NOMO-1 treated with dmso at 0.1 percent for 144 hours (cell line): ENCODE measurements at regions not wholly inside any gene's neighbourhood (a gene's known extent, or its start where the extent isn't known, plus 50 kb on each side); places are given as distances from the start of the nearest gene placed in this dataset.

ENCODE experiments used
- DNase-seq: peaks from one replicate; lab custom pipeline; 2025; ENCODE audit not compliant: unreplicated experiment; lab: John Stamatoyannopoulos, UW

DNA sequence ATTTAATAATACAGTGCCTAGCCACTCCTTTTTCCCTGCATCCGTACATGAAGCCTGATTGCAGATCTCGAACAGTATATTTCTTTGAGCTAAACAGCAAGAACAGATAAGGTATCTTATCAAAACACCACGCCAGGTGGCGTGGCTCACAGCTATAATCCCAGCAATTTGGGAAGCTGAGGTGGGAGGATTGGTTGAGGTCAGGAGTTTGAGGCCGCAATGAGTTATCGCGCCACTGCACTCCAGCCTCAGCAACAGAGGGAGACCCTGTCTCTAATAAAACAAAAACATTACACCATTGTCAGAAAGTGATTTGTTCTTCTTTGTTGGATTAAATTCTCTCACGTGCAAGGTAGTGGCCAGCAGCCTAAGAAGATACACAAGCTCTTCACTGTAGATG, 291.2 kb upstream of the DMRT1 start:
- no peak for DNase-seq

DNA sequence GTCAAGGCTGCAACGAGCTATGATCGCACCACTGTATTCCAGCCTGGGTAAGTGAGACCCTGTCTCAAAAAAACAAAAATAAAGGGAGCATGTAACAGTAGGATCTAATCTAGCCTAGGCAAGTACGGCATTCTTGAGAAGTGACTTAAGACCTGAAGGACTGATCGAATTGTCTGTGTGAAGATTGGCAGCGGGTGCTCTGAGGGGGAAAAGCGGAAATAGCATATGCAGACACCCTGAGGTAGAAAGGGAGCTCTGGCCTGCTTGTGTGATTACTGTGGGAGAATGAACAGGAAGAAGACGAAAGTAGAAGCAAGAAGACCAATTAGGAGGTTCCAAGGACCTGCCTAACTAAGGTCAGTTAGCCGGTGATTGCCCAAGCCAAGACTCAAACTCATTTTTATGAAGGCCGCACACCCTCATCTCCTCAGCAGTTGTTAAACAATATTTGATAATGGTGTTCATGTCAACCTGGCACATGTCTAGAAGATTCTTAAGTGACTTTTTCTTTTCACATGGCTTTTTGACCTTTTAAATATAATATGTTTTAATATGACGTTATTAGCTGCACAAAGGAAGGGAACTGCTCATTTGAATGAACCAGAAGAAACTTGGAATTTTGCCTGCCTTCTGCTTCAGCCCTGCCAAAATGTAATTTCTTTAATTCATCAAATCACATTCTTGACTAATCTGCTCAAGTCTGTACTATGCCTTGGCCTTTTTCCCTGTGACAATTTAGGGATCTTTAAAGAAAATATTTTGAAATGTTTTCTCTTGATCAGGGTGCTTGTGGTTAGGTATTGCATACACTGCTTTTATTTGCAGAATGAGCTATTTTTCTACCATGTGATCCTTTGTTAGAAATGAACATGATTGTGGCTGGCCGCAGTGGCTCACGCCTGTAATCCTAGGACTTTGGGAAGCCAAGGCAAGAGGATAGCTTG, 289.2 kb upstream of the DMRT1 start:
- no peak for DNase-seq

- no peak for DNase-seq
Measured at GRCh38 chr9:555493-555892, 286.0 kb upstream of the DMRT1 start.

- no peak for DNase-seq
Measured at GRCh38 chr9:556199-556598, 285.3 kb upstream of the DMRT1 start.

DNA sequence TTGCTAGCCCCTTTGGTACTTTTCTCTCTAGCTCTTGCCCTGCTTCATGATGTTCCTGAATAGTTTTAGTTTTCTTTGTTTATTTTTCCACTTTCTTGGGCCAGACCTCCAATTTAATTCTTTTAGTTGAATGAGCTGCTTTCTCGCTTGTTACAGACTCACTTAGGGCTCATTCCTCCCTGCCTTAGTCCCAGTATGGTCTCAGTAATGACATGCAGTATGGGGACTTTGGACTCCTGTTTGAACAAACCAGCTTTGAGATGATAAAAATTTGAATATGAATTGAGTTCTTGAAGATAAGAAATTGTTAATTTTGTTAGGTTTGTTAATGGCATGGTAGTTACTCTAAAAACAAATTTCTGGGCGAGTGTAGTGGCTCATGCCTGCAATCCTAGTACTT, 284.8 kb upstream of the DMRT1 start:
- no peak for DNase-seq

DNA sequence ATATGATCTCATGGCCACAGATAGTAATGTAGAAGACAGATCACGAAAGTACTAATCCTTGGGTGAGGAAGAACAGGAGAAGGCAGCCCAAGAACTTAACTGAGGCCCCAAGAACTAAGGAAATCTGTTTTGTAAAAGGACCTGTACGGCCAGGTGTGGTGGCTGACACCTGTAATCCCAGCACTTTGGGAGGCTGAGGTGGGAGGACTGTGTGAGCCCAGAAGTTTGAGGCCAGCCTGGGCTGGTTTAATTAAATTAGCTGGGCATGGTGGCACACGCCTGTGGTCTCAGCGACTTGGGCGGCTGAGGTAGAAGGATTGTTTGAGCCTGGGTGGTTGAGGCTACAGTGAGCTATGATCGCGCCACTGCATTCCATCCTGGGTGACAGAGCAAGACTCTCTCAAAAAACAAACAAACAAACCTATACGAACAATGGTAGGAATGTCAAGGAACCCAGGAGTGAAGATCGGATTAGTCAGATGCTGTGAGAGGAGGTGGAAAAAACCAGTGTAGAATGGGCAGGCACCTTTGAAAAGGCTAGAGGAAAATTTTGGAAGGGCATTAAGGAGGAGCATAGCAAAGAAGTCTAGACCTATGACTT, 283.8 kb upstream of the DMRT1 start:
- DNase-seq = no peak

DNA sequence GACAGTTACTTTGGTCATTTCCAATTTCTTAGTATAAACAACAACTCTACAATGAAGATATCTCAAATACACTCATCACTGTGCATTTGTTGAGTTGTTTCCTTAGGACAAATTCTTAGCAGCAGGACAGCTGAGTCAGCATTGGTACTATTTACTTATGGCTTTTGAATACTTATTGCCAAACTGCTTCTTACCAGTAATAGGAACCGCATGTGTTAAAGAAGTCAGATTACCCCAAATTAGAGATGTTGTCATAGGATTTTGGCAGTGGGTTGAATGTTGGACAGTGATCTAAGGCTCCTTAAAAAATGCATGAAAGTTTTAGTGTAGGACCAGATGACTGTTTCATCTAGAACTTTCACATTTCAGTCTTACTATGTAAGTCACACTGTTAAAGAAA, 280.1 kb upstream of the DMRT1 start:
- no peak for DNase-seq

- no peak for DNase-seq
Measured at GRCh38 chr9:563200-563599, 278.3 kb upstream of the DMRT1 start.

GRCh38 chr9:565528-565927, 276.0 kb upstream of the DMRT1 start:
- no peak for DNase-seq

- peak; percentile 12 for DNase-seq
Measured at GRCh38 chr9:567128-567746, 274.3 kb upstream of the DMRT1 start.

- DNase-seq = no peak
Measured at GRCh38 chr9:567747-568305, 273.7 kb upstream of the DMRT1 start.

- no peak for DNase-seq
Measured at GRCh38 chr9:569296-569695, 272.2 kb upstream of the DMRT1 start.

DNA sequence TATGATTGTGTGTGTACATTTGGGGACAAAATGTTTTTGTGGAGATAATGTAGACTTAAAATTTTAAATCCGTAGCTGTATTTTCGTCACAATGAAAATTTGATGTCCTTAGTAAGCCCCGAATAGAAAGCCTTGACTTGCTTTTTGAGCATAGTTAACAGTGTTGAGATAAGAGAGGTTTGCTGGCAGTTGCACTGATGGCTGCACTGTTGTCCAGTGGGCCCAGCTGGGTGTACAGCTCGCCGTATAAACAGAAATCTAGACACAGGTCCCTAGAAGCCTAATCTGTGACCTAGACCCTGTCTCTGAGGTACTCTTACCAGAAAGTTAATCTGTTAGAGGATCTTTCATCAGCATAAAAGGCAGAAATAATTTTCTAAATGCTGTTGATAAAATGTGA, 271.3 kb upstream of the DMRT1 start:
- no peak for DNase-seq

- no peak for DNase-seq
Measured at GRCh38 chr9:571066-571465, 270.4 kb upstream of the DMRT1 start.

- DNase-seq = no peak
Measured at GRCh38 chr9:571741-572140, 269.8 kb upstream of the DMRT1 start.

DNA sequence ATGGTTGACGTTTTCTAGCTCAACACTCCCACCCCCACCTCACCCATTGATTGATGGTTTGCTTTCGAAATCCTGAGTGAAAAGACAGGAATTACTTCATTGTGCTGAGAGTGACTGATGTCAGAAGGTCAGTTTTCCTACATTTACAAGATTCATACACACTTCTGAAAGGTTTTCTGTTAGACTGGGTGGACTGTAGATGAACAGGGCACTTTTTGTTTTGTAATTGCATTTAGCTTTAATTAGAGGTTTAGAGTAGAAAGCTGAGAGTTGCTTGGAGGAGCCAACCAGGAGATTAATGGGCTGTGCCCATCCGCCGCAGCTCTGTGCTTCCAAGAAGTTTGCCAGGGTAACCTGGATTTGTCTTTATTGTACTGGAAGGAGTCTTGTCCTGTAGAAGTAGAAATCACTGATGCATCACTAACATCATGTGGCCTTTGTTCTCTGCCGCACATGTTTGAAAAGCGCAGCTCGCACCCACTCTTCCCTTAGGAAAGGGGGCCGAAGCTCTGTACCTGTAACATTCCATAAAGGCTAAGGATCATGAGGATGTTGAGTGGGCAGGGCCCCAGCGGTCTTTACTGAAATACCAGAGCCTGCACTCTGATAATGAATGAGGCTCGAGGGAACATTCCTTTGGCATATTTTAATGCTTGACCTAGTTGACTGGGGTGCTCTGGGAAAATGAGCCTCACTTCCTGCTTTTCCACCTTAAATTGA, 267.6 kb upstream of the DMRT1 start:
- no peak for DNase-seq

GRCh38 chr9:575139-575538, 266.4 kb upstream of the DMRT1 start:
- no peak for DNase-seq

DNA sequence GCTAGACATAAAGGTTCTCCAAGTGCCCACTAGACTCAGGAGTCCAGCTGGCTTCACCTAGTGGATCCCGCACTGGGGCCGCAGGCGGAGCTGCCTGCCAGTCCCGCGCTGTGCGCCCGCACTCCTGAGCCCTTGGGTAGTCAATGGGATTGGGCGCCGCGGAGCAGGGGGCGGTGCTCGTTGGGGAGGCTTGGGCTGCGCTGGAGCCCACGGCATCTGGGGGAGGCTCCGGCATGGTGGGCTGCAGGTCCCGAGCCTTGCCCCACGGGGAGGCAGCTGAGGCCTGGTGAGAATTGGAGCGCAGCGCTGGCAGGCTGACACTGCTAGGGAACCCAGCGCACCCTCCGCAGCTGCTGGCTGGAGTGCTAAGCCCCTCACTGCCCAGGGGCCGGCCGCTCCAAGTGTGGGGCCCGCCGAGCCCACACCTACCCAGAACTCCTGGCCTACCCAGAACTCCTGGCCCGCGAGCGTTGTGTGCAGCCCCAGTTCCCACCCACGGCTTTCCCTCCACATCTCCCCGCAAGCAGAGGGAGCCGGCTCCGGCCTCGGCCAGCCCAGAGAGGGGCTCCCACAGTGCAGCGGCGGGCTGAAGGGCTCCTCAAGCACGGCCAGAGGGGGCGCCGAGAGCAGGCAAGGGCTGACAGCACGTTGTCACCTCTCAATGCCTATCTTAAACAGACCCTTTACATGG, 260.7 kb upstream of the DMRT1 start:
- DNase-seq = no peak

DNA sequence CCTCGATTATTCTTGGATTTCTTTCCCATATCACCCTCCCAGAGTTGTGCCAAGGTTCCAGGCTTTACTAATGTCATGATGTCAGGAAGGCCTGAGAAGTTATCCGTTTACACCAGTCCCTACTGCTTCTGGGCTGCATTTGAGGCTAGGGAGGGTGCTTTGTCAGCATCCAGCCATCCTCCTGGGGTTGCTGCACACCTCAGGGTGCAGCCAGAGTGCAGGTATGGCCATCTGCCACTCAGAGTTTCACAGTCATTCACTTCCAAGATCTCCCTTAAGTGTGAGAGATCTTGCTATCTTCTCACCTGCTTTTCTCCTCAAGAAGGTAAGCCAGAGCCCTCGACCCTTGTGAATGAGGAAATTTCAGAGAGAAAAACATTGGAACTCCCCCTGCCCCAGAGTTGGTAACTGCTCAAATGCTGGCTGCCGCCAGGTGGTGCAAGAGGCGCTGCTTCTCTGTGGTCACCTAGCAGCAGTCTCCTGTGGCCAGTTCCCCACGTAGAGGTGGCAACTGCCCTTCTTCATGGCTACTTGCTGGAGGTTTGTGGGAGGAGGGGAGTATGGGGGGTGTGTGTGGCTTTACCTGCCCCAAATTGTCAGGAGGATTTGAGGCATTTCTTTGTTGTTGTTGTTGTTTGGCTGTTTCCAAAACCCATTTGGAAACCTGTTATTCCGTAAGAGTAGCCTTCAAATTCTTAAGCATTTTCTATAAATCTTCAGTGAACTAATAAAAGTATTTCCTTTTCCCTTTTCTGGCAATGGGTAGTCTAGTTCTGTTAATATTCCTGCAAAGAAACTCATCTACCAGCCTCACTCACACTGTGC, 259.6 kb upstream of the DMRT1 start:
- DNase-seq = no peak

GRCh38 chr9:582775-583174, 258.7 kb upstream of the DMRT1 start:
- DNase-seq = no peak
